Mucosa of descending colon (tissue), 3 donors: ENCODE measurements at regions not wholly inside any gene's neighbourhood (a gene's known extent, or its start where the extent isn't known, plus 50 kb on each side); places are given as distances from the start of the nearest gene placed in this dataset.

Experiments
- ATAC-seq: fragments of 200-7000 bp; cut with Tn5 transposase; one replicate; pipeline ENCODE4 v1.9.1; 2020; ENCODE audit warnings: mild to moderate bottlenecking, moderate library complexity
- DNase-seq, 3 donors: peaks; one replicate each; pipeline ENCODE4 v3.0.0-alpha.2; 2020
- H3K36me3 ChIP-seq: fragments of 200-600 bp; one replicate; pipeline ENCODE4 v1.8.0; 2021; ENCODE audit warnings: low read depth, mild to moderate bottlenecking
- H3K4me1 ChIP-seq: fragments of 200-600 bp; one replicate; pipeline ENCODE4 v1.8.0; 2021; ENCODE audit warnings: low read depth, mild to moderate bottlenecking
- H3K4me3 ChIP-seq: fragments of 200-600 bp; one replicate; pipeline ENCODE4 v1.8.0; 2021; ENCODE audit warnings: mild to moderate bottlenecking
- H3K9me3 ChIP-seq: fragments of 200-600 bp; one replicate; pipeline ENCODE4 v1.8.0; 2021; ENCODE audit warnings: mild to moderate bottlenecking
- intact Hi-C, 2 donors: fragments of 100-400 bp; cut with DNase I in 1 of 2; cut with micrococcal nuclease in 1 of 2; formaldehyde crosslinking; loops; one replicate each; pipeline versions ENCODE4 v1.11.0 to v1.11.1; 2022; cut with DNase I, micrococcal nuclease
- TF ChIP-seq, protein P1 (sequence below): fragments of 200-600 bp; IDR thresholded peaks from one replicate; pipeline ENCODE4 v1.8.0; 2022; ENCODE audit warnings: antibody characterized with exemption, mild to moderate bottlenecking
- donor health status: DM: no; HTN: no; CAD: no; lungs with moderate emphysema.
- donor health status: DM: no; HTN: no; CAD: no.
- donor health status: DM: no; HTN: yes; CAD: no.

DNA sequence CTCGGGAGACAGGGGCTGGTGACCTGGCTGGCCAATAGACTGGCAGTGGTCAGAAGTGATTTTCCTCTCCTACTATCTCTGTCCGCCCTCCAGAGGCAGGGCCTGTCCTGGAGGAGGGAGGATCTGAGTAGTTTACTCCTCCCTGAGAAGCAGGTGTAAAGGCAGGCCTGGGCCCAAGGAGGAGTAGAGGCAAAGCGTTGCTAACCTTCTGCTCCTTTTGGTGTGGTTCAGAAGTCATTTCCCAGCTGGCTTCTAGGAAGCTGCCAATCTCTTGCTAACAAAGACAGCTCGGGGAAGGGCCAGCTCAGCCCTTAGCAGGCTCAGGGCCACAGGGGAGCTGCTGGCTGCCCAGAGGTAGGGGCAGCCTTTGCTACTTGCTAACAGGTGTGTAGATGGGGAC is 151.1 kb upstream of the NECTIN1 start:
- no peak overlapping the region for H3K4me3 ChIP-seq
- H3K9me3 ChIP-seq: no peaks in the 10 kb centered on the region
- H3K36me3 ChIP-seq: no peaks in the 10 kb centered on the region
- TF ChIP-seq, protein P1, sequence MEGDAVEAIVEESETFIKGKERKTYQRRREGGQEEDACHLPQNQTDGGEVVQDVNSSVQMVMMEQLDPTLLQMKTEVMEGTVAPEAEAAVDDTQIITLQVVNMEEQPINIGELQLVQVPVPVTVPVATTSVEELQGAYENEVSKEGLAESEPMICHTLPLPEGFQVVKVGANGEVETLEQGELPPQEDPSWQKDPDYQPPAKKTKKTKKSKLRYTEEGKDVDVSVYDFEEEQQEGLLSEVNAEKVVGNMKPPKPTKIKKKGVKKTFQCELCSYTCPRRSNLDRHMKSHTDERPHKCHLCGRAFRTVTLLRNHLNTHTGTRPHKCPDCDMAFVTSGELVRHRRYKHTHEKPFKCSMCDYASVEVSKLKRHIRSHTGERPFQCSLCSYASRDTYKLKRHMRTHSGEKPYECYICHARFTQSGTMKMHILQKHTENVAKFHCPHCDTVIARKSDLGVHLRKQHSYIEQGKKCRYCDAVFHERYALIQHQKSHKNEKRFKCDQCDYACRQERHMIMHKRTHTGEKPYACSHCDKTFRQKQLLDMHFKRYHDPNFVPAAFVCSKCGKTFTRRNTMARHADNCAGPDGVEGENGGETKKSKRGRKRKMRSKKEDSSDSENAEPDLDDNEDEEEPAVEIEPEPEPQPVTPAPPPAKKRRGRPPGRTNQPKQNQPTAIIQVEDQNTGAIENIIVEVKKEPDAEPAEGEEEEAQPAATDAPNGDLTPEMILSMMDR: no peak
- peak; percentile 56 for ATAC-seq
- DNase-seq: no peak
- intact Hi-C loops: no loop called here
- no peaks in the 10 kb centered on the region for H3K4me1 ChIP-seq

DNA sequence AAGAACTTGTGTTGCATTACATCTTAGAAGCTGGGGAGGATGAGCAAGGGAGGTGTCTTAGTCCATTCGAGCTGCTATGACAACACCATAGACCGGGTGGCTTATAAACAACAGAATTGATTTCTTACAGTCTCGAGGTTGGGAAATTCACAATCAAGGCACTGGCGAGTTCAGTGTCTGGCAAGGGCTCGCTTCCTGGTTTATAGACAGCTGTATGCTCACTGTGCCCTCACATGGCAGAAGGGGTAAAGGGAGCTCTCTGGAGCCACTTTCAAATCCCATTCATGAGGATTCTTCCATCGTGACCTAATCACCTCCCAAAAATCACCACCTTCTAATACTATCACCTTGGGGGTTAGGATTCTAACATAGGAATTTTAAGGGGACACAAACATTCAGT is 150.0 kb upstream of the NECTIN1 start:
- Histone ChIP-seq H3K4me1 (no peaks in the 10 kb centered on the region), H3K9me3 (no peaks in the 10 kb centered on the region), H3K36me3 (no peaks in the 10 kb centered on the region), H3K4me3 (no peak overlapping the region)
- peak in 1 of 3 donors; percentile 34 for DNase-seq
- TF ChIP-seq, protein P1: no peak
- intact Hi-C loops: no loop called here
- peak; percentile 66 for ATAC-seq

DNA sequence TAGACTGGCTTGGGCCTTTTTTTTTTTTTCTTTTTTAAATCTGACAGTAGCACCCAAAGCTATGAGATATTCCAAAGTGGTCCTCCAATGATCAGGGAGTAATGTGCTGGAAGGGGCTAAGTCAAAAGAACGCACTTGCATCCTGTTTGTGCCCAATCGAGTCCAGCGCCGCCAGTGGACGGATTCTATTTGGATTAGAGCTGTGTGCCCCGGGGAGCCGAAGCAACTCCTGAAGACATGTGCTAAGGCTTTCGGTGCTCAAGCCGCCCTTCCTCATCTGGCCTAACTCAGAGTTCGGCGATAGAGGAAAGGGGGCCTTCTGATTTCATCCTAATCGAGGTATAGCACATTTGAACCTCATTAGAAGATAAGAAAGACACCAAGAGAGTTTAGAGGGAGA is 147.8 kb upstream of the NECTIN1 start:
- H3K4me3 ChIP-seq: no peak overlapping the region

DNA sequence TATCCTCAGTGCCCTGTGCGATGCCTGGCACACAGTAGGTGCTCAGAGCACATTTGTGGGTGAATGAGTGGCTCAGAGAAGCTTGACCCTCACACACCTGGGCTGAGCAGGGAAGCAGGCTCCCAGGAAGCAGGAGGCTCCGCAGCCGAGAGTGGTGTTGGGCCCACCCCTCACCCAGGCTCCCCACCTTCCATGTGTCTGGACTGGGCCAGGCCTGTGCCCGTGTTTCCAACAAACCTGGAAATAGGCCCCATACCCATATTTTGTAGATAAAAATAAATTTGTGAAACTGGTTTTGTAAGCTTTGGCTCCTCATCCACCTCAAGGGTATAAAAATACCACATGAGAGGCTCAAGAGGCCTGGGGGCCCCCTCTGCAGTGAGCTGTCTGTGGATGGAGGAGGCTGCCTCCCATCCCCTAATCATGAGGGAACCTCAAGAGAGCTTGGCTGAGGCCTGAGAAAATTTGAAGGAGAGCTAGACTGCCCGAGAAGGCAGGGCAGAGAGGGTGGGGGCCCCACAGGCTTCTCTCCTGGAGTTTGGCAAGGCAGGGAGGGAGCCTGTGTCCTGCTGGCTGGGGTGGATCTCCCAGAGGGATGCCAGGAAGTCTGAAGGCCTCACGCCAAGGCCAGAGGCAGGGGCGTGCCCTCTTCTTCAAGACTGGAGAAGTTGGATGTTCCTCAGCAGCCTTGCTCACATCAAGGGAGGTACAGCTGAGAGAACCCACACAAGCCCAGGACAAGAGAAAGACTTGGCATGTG is 147.0 kb upstream of the NECTIN1 start:
- no peak overlapping the region for H3K4me3 ChIP-seq
- no peaks in the 10 kb centered on the region for H3K36me3 ChIP-seq
- ATAC-seq (no peak), DNase-seq (no peak)
- H3K4me1 ChIP-seq: no peaks in the 10 kb centered on the region
- no peaks in the 10 kb centered on the region for H3K9me3 ChIP-seq
- intact Hi-C loops: no loop called here
- TF ChIP-seq, protein P1: no peak

More for the DNA sequence above, 147.8 kb upstream of the NECTIN1 start:
- Histone ChIP-seq H3K9me3 (no peaks in the 10 kb centered on the region), H3K4me1 (no peaks in the 10 kb centered on the region), H3K36me3 (no peaks in the 10 kb centered on the region)
- intact Hi-C loops: no loop called here
- TF ChIP-seq, protein P1: no peak
- no peak for ATAC-seq
- DNase-seq: no peak

DNA sequence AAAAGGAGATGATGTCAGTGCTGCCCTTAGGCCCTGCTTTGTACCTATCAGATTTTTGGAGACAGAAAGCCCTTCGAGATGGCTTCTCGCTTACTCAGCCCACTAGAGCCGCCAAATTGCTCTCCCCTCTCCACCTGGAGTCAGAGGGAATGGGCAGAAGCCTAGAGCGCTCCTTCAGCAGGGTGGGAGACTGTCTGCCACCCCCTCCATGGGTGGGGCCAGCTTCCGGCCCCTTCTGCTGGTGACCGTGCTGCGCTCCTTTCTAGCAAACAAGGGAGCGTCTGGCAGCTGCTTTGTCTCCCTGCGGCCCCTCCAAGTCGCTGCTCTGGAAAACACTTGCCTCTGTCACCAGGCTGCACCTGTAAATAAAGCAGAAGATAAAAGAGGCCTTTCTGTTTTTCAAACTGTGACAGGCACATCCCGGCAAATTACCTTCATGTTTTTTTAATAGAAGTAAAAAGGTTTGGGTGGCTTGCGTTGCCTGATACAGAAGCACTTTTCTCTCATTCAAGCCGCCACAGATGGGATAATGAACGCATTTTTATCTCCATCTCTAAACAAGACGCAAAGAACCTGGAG is 145.7 kb upstream of the NECTIN1 start:
- H3K4me3 ChIP-seq: no peak overlapping the region
- no peak for ATAC-seq
- TF ChIP-seq, protein P1: no peak
- intact Hi-C loops: no loop called here
- H3K4me1 ChIP-seq: no peaks in the 10 kb centered on the region
- H3K9me3 ChIP-seq: no peaks in the 10 kb centered on the region
- no peaks in the 10 kb centered on the region for H3K36me3 ChIP-seq
- DNase-seq: no peak
